Fibroblast of lung (primary cell): ENCODE measurements at regions not wholly inside any gene's neighbourhood (a gene's known extent, or its start where the extent isn't known, plus 50 kb on each side); places are given as distances from the start of the nearest gene placed in this dataset.
"Not testable (repeated sequence)": the region's sequence is repeated elsewhere in the genome, so short reads cannot be mapped to it uniquely, and the experiment has no call there.

ENCODE experiments used
- EZH2 ChIP-seq: IDR thresholded peaks from 2 replicates; pipeline ENCODE4 v1.5.1; 2012; ENCODE audit warnings: low read length, control low read depth, mild to moderate bottlenecking; ENCODE audit errors: missing control alignments
- TF ChIP-seq, protein P1 (sequence below), 2 donors: IDR thresholded peaks in 1 of 2; conservative IDR thresholded peaks in 1 of 2; 1 replicate in 1 of 2; 2 replicates in 1 of 2; pipeline ENCODE4 v1.5.1; 2011 to 2012; ENCODE audit warnings: low read length in 2 of 2, control low read depth in 1 of 2, inconsistent platforms in 1 of 2, low read depth in 1 of 2, mild to moderate bottlenecking in 1 of 2

- TF ChIP-seq, protein P1, sequence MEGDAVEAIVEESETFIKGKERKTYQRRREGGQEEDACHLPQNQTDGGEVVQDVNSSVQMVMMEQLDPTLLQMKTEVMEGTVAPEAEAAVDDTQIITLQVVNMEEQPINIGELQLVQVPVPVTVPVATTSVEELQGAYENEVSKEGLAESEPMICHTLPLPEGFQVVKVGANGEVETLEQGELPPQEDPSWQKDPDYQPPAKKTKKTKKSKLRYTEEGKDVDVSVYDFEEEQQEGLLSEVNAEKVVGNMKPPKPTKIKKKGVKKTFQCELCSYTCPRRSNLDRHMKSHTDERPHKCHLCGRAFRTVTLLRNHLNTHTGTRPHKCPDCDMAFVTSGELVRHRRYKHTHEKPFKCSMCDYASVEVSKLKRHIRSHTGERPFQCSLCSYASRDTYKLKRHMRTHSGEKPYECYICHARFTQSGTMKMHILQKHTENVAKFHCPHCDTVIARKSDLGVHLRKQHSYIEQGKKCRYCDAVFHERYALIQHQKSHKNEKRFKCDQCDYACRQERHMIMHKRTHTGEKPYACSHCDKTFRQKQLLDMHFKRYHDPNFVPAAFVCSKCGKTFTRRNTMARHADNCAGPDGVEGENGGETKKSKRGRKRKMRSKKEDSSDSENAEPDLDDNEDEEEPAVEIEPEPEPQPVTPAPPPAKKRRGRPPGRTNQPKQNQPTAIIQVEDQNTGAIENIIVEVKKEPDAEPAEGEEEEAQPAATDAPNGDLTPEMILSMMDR (conservative IDR thresholded peaks at IDR 0.05 in 1 of 2, IDR thresholded peaks at IDR 0.05 in 1 of 2; ENCODE audit: low read depth in 1 of 2, low read length in 2 of 2) = not testable (repeated sequence)
- not testable (repeated sequence) for TF ChIP-seq EZH2
These were observed 2784.9 kb downstream of the RPIA start for GRCh38 chr2:91476244-91476935.
